Activated CD4-positive, alpha-beta T cell treated with anti-CD3 and anti-CD28 coated beads for 48 hours (primary cell): ENCODE measurements at regions not wholly inside any gene's neighbourhood (a gene's known extent, or its start where the extent isn't known, plus 50 kb on each side); places are given as distances from the start of the nearest gene placed in this dataset.

Experiments used
- DNase-seq: peaks from one replicate; pipeline ENCODE4 v3.0.0-alpha.2; 2020

DNA sequence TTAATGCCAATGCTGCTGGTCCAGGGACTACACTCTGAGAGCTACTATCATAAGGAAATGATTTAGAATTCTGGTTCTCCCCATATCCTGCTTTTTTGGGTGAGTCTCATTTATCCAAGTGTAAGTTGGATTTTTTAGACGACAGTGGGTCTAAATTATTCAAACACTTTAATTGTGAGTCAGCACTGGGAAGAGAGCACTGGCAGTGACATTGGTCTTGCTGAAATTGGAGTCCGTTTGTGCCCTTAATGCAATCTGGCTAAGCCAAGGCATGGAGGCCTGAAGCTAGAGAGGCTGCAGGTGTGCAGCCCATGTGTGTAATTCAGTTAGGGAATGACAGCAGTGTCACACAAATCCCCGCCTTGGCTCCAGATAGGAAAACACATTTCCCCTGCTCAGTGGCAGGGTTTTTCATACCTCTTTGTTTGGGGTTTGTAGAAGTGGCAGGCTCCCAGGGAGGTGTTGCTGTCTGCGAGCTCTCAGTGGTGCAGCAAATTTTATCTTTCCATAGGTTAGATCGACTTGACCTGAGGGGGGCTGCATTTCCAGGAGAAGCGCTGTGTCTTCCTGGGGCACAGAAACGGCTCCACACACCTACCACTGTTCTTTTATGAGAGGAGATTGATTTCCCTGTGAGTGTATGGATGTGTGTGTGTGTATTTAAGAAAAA is 197.7 kb downstream of the CD47 start:
- DNase-seq: no peak

DNA sequence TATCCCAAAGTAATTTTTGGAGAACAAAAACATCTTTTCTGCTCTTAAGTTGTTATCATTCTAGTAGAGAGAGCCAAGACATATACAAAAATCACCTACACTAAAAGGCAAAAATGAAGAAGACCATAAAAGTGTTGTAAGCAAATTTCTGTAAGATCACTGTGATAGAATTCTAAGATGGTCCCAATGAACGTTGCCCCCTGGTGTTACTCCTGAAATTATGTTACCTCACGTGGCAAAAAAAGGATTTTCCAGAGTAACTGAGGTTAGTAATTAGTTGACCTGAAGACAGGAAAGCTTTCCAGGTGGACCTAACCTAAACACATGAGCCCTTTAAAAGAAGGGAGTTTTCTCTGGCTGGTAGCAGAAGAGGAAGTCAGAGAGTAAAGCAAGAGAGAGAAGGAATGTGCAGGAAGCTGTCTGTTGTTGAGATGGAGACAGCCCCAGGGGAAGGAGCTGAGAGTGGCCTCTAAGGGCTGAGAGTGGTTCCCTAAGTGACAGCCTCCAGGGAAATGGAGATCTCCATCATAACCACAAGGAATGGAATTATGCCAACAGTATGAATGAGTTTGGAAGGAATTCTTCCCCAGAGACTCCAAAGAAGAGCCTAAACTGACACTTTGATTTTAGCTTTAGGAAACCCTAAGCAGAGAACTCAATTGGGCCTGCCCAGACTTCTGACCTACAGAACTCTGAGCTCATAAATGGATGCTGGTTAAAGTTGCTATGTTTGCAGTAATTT is 205.9 kb downstream of the CD47 start:
- DNase-seq: no peak

DNA sequence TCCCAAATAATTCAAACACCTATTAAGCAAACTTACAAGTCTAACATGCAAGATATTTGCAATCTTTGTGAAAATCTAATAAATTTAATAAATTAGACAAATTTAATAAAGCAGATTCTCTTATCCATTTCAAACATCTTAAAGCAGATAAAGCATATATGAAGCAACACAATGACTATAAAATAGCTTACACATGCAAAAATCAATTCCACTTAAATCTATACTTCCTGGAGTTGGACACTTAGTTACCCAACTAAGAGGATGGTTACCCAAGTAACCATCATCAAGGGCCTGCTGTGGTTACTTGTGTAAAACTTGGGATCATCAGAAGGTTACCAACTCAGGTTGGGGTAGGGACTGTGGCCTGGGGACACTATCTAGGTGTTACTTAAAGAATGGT is 206.8 kb downstream of the CD47 start:
- DNase-seq: no peak

DNA sequence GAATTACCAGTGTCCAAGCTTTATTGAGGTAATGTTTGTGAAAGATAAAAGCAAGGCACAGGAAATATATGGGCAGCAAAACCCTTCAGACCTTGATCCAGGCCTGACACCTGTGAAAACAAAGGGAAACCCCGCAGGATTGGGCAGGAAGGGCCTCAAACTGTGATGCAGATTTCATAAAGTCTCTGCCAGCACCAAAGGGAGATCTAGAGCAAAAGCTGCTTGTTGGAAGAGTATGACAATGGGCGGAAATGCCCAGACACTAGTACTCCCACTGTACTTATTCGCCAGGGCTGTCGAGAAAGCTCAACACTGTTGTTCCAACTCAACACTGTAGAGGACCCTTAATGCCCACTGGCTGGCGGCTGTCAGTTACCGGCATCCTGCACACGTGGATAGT is 207.9 kb downstream of the CD47 start:
- DNase-seq: no peak

DNA sequence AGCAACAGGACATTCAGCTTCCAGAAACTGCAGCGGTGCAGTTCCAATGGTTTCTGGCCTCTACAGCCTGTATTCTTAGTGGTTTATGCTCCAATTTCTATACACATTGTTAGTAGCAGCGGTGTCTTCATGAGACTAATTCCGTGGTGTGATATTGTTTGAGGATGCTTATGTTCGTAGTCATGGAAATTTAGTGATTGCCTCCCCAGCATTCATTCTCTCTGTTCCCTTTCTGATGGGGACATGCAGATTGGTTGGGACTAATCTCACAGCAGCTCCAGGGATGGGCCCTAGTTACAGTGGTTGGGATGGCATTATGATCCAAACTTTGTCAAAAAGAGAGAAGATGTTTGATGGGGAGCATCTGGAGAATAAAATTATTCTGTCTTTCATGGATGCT is 208.6 kb downstream of the CD47 start:
- no peak for DNase-seq

DNA sequence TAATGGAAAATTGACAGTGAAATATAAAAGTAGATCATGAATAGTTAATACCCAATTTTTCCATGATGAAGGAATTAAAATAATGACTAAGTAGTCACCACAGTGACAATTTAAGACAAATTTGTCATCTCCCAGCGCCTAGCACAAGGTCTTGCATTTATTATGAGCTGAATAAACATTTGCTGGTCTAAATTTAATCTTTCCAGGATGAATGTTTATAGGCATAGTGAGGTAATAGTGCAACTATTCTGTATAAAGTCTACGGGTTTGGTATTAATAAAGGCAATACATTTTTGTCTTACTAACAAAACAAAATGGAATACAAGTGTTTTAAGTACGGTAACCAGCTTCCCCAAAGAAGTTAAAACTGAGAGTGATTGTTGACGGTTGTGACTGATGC is 209.3 kb downstream of the CD47 start:
- no peak for DNase-seq

DNA sequence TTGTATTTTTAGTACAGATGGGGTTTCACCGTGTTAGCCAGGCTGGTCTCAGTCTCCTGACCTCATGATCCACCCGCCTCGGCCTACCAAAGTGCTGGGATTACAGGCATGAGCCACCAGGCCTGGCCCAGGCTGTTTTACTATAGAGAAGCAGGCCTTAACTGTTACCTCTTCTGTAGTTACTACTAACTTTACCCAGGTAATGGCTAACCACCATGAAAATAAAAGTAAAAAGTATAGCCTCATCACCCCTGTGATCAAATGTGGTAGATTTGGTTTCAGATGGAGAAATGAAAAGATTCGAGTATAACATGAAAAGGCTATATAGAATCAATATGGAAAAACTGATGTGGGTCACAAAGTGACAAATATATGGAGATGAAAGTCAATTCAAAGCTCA is 210.1 kb downstream of the CD47 start:
- no peak for DNase-seq

DNA sequence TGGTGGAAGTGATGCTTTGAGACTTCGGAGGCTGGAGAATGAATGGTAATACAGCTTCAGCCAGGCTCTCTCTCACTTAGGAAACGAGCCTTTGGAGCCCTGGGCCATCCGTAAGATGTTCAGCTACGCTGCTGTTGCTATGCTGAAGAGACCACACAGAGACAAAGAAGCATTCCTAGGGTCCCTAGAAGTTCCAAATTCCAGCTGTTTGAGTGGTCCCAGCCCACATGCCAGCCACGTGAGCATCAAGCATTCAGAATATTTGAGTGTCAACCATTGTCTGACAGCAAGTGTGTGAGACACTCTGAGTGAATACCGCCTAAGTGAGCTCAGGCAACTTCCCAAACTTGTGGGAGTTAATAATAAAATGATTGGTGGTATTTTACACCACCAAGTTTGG is 212.9 kb downstream of the CD47 start:
- no peak for DNase-seq

DNA sequence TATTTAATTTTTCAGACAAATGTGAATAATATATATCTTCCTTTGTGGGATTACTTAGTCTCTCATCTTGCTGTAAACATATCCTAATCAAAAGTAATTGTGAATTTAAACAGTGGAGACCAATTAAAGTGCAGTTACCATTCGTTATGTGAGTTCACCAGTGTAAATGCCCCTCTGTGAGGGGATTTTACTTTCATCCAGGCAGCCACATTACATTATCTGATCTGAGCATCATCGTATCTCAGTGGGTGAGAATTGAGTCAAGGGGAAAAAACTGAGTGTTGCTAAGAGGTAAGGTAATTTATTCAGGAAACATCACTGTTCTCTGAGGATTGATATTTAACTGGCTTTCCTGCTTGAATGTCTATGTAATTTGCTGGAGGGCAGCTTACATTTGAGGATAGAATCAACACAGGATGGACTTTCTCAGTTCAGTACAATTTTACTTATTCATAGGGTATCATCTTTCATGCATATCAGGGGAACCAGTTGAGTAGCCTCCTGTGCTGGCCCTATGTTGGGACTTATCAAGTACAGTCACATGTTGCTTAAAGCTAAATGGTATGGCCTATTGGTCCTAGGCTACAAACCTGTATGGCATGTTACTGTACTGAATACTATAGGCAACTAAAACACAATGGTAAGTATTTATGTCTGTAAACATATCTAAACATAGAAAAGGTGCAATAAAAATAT is 219.7 kb downstream of the CD47 start:
- DNase-seq: no peak

DNA sequence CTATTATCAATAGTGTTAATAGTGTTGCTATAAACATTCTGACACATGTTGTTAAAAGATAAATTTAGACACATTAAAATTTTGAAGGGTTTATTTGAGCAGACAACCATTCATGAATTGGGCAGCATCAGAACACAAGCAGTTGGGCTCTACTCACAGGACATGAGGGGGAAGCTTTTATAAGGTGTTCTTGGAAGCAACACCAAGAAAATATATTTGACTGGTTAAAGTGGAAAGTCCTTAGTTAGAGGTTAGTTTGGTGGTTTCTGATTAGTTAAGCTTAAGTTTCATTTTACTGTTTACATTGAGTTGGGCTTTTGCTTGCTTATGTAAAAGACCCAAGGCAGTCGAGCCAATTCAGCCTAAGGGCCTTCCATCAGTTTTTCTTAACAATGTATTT is 220.7 kb downstream of the CD47 start:
- DNase-seq: no peak

DNA sequence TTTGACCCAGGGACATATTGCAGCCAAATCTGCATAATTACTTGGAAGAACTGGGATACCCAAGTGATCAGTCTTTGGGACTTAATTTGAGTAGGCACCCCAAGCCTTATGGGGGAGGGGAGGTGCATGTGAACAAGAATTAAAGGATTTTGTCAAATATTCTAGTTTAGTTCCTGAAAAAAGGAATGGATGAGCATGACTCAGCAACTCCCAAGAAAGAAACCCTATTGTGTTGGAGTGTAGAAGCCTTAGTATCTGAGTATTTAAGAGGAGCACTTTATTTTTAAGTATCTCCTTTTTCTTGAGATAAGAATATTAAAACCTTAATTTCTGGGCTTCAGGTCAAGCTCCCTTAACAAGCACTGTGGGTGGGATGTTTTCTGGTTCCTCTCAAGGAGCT is 222.4 kb downstream of the CD47 start:
- no peak for DNase-seq

DNA sequence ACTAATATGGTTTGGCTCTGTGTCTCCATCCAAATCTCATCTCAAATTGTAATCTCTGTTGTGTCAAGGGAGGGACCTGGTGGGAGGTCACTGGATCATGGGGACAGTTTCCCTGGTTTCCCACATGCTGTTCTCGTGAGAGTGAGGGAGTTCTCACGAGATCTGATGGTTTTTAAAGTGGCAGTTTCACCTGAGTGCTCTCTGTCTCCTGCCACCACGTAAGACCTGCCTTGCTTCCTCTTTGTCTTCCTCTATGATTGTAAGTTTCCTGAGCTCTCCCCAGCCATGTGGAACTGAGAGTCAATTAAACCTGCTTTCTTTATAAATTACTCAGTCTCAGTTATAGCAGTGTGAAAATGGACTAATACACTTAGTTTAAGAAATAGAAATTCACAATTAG is 228.9 kb downstream of the CD47 start:
- no peak for DNase-seq

DNA sequence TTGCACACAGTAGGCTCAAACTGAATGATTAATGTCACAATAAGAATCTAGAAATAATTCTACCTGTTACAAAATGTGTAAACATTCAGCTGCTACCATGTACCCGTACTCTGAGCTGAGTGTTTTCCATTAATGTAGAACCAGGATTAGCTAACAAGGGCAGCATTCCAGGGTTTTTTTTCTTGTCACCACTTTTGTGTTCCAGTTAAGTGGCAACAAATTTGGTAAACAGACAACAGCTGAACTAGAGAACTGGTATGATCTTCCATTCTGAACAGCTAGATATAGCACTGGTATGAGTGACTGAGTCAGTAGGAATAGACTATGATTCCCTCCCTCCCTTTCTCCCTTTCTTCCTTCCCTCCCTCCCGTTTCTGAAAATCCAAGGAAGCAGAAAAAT is 229.4 kb downstream of the CD47 start:
- no peak for DNase-seq
